ENCODE measurements at regions not wholly inside any gene's neighbourhood (a gene's known extent, or its start where the extent isn't known, plus 50 kb on each side); places are given as distances from the start of the nearest gene placed in this dataset.
"Not testable (repeated sequence)": the region's sequence is repeated elsewhere in the genome, so short reads cannot be mapped to it uniquely, and the experiment has no call there.

DNA sequence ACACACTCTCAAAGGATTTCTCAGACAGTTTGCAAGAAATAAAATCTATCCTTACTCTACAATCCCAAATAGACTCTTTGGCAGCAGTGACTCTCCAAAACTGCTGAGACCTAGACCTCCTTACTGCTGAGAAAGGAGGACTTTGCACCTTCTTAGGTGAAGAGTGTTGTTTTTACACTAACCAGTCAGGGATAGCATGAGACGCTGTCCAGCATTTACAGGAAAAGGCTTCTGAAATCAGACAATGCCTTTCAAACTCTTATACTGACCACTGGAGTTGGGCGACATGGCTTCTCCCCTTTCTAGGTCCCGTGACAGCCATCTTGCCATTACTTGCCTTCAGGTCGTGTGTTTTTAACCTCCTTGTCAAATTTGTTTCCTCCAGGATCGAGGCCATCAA is 268.4 kb downstream of the S1PR1 start:
- TF ChIP-seq EZH2 (IDR thresholded peaks at IDR 0.05; ENCODE audit: borderline replicate concordance); EZH2phosphoT487 (IDR thresholded peaks at IDR 0.05; ENCODE audit: low read depth, severe bottlenecking, unreplicated experiment): not testable (repeated sequence)
- TF ChIP-seq, protein P1, sequence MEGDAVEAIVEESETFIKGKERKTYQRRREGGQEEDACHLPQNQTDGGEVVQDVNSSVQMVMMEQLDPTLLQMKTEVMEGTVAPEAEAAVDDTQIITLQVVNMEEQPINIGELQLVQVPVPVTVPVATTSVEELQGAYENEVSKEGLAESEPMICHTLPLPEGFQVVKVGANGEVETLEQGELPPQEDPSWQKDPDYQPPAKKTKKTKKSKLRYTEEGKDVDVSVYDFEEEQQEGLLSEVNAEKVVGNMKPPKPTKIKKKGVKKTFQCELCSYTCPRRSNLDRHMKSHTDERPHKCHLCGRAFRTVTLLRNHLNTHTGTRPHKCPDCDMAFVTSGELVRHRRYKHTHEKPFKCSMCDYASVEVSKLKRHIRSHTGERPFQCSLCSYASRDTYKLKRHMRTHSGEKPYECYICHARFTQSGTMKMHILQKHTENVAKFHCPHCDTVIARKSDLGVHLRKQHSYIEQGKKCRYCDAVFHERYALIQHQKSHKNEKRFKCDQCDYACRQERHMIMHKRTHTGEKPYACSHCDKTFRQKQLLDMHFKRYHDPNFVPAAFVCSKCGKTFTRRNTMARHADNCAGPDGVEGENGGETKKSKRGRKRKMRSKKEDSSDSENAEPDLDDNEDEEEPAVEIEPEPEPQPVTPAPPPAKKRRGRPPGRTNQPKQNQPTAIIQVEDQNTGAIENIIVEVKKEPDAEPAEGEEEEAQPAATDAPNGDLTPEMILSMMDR (IDR thresholded peaks at IDR 0.05; ENCODE audit: poor library complexity): not testable (repeated sequence)
